Stimulated activated CD4-positive, alpha-beta T cell treated with anti-CD3 and anti-CD28 coated beads, Interleukin-12 subunit alpha, Interleukin-12 subunit beta, amount 100 ng/mL, for 48 hours (primary cell): ENCODE measurements at regions not wholly inside any gene's neighbourhood (a gene's known extent, or its start where the extent isn't known, plus 50 kb on each side); places are given as distances from the start of the nearest gene placed in this dataset.

Source experiments
- DNase-seq, 3 donors: peaks; one replicate each; pipeline ENCODE4 v3.0.0-alpha.2; 2020; ENCODE audit warnings: low read depth in 2 of 3, low spot score in 1 of 3

DNA sequence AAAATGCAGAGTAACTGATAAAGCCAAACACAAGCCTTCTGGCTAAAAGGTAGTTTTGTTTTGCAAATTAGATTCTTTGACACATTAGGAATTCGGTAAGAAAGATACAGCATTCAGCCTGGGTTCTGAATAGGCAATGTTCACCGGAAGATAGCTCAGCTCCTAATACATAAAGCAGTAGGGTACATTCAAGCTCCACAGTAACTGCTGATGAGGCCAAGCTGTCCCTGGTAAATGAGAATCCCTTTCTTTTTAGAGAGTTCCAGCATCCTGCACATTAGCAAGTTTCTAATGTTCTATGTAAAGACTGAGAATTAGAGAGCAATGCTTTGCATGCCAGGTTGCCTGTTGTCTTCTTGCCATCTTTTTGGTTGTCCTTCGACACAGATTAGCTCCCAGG is 316.3 kb upstream of the SLC14A2 start:
- DNase-seq = no peak

DNA sequence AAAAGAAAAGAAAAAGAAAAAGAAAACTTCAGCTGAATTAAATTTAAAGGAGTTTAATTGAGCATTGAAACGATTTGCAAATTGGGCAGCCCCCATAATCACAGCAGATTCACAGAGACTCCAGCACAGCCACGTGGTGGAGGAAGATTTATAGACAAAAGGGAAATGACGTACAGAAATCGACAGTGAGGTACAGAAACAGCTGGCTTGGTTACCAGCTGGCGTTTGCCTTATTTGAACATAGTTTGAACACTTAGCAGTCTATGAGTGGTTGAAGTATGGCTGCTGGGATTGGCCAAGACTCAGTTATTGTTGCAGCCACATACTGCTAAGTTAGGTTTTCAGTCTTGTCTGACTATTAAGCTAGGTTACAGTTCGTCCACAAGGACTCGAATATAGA is 312.2 kb upstream of the SLC14A2 start:
- no peak for DNase-seq

DNA sequence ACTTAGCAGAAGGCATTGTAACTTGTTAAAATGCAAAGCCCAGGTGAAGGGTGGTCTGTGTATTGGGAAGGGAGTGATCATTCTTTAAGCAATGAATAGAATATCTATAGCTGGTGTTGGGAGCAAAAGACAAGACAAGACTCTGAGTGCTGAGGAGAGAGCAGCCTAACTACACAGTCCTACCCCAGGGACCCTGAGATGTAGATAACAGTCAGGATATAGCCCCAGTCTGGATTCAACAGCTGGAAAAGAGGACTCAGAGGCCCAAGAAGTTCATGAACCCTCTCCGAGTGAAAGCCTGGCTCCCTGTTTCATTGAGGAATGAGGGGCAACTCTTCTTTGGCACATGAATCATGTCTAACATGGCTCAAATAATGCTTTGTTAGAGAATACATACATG is 310.7 kb upstream of the SLC14A2 start:
- no peak for DNase-seq

DNA sequence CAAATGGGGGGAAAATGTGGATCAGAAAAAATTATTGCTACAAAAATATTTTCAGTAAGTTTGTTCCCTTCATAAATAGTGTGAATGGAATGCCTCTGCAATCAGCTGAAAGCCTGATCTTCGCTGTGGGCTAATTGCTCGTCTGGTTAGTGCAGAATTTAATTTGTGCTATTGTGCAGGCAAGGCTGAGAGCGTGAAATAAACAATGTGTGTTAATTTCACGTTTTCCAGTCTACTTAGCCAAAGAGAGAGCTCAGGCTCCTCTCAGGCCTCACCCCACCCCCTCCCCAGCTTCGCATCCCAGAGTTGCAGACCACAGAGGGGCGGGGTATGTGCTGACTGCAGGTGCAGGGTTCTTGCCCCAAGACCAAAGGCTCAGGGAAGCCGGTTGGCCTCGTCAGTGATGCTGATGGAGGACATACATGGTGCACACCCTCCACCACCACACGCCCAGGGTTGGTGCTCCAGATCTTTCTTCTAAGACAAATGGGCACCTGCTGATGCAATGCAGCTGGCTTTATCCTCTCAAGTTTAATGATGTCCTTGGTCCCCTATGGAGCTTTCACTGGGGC is 302.6 kb upstream of the SLC14A2 start:
- DNase-seq = no peak

DNA sequence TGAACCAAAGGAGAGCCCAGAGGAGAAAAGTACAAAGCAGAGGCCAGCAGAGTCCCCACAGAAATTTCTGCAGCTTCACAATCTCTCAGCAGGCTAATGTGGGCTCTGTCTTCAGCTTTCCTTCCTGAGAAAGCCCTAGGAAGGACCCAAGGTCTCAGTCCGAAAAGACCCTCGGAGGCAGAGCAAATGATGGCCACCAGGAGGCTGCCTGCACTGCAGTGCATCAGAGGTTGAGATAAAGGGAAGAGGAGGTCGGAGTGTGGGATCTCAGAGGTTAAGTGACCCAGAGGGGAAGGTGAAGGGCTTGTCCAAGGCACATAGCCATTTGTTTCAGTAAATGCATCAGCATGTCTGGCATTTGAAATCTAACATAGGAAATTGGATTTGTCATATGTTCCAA is 299.1 kb upstream of the SLC14A2 start:
- no peak for DNase-seq

DNA sequence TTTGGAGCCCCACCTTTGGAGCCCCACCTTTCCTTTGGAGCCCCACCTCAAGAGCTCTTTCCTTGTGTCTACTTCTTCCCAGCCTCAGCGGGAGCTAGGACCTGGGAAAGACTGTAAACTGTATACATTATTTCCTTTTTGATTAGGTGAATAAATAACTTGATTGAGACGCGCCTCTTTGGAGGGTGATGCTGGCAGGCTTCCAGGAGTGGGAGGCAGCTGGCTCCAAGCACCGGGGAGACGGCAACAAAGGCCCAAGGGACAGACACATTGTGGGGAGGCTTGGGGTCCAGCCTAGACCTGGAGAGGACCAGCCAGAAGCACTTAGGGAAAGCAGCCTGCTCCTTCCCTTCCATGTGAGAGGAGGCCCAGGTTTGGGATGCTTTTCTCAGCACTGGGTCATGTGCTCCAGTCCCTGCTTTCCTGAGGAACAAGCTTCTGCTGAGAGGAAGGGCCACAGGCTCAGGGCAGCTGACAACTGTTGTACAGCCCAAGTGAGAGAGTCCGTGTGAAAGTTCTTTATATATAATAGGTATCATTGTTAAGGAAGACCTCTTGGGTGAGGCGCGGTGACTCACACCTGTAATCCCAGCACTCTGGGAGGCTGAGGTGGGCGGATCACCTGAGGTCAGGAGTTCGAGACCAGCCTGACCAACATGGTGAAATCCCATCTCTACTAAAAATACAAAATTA is 297.2 kb upstream of the SLC14A2 start:
- no peak for DNase-seq

DNA sequence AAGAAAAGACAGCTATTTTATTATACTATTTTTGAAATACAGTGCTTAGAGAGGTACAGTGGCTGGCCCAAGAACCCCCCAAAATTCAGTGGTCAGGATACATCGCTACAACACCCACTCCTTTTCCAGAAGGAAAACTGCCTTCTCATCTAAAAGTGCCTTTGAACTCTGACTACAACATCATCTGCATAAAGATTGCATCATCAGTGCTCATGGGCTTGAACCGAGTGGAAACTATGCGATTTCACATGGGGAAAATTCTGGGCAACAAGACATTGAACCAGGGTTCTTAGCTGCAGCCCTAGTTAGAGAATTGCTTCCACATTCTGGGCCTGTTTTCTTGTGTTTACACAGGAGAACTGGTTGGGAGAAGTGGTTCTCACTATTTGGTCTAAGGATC is 294.6 kb upstream of the SLC14A2 start:
- no peak for DNase-seq

DNA sequence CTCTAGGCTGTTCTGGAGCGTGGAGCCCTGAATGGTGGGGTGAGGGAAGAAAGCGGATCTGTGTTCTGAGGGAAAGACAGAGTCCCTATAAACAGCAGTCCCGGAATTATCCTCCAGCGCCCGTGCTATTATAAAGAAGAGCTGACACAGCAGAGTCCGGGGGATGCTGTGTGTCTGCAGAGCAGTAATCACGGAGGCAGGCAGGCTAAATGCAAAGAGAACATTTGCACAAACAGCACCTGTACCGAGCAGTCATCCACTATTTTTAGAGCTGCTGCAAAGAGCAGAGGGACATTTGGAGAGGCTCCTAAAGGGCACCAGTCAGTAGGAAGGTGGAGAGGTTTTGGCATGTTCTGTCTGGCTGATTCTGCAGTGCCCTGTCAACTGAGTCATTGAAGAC is 293.8 kb upstream of the SLC14A2 start:
- DNase-seq = no peak

DNA sequence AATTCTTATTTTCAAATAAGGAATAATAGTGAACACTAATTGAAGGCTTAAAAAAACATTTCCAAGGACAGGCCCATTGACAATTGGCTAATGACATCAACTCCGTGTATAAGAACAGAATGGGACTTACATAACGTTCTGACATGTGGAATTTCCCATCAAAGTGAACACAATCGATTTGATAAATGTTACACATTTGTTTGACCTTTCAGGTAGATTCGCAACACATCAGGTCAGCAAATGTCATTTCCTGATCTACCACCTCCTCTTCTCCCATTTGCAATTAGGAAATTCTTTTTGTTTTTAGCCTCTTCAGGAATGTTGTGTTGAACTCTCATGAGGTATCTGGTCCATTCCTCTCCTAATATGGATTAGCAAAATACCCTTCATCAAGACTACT is 292.9 kb upstream of the SLC14A2 start:
- no peak for DNase-seq

DNA sequence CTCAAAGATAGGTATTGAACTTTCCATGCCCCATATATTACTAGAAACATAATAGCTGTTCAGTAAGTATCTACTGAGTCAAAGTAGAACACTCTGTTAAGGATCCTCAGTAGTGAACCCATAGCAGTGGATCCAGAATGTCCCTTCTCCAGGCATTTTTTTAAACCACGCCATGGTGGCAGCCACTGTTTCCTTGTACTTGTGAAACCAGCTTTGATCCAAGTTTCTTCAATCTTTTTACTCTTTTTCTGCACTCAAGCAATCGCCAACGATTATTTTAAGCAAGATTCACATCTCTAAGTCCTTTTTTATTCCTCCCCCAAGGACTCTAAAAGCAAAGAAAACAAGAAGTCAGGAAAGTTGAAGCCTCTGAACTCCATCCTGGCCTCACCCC is 291.2 kb upstream of the SLC14A2 start:
- no peak for DNase-seq

DNA sequence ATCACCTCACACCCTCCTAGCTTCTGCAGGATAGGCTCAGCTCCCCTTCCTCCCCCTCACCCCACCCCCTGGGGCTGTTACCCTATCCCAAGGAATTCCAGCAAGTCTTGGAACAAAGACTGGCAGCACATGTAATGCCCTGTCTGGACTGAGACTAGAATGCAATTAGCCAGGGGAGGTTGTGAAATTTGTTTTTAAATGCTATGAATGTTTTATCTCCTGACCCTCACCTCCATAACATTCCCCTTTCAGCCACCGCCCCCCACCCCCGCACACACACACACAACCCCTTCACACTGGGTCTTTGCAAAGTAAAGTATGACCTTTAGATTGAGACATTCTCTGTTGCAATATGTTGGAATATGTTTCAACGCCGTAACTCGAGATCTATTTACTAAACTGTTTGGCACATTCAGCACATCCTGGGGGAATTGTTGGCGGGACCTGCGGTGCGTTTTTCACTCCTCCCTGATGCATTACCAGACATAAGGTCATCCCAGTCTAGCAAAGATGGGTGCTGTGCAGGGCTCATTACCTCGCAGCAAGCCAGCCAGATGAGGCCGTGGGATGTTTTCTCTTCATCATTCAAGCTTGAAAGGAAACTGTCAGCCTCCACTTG is 290.7 kb upstream of the SLC14A2 start:
- DNase-seq = no peak

DNA sequence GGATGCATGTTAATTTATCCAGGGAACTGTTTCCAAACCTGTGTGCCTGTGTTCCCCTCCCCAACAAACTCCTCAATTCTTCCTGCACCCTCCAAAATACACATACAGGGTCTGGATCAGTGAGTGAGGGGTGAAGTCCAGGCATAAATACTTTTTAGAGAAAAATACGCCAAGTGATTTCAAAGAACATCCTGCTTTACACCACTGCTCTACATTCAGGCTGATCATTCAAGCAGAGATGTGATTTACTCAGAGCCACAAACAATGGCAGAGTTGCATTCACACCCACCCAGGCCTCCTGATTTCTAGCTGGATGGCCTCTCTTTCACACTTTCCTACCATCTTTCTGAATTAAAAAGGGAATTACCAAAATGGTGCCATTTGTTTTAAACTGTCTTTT is 289.5 kb upstream of the SLC14A2 start:
- DNase-seq = no peak

DNA sequence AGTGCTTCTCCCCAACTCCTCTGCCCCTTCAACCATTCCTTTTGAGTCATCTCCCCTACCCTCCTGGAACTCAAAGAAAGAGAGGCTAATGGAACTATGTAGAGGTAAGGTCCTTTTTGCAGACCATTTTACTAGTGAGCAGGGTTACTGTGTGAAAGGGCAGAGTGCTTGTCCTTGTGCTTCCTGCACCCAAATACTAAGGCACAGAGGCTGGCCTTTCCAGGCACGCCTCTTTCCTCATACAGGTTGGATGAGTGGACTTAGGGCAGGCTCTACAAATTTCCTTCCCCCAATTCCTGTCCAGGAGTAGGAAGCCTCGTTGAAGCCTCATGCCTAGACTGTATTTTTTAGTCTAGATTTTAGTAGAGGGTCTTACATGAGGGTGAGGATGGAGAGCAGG is 288.8 kb upstream of the SLC14A2 start:
- DNase-seq = no peak

DNA sequence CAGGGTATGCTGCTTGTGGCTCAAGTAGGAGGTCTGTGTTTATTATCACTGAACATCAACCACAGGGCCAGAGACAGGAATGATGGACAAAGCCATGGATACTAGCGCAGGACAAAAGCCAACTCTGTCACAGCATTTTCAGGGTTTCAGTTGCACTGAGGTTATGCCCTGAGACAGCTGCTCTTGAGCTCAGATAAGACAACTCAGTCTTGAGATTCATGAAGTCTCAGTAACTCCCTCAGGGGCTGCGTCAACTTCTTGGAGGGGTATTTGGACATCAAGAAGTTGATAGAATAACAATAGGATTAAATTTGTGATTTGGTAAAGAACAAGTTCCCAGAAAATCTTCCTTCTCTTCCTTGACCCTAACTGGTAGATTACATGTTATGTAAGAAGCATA is 287.0 kb upstream of the SLC14A2 start:
- DNase-seq = no peak

DNA sequence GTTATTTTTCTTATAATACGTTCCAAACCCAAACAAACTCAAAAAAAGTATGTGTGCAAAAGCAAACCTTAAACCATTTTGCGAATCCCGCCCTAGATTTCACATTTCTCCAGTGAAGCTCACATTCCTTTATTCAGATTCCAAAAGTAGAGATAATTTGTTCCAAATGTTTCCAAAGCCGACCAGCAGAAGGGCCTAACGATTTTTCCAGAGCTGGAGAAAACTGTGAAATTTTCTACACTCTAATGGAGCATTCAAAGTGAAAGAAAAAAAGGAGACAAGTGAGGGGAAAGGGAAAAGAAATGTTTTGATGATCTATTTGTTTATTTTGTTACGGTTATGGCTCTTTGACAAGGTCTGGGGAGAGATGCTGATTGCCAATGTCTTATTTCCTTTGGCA is 286.5 kb upstream of the SLC14A2 start:
- DNase-seq = no peak

DNA sequence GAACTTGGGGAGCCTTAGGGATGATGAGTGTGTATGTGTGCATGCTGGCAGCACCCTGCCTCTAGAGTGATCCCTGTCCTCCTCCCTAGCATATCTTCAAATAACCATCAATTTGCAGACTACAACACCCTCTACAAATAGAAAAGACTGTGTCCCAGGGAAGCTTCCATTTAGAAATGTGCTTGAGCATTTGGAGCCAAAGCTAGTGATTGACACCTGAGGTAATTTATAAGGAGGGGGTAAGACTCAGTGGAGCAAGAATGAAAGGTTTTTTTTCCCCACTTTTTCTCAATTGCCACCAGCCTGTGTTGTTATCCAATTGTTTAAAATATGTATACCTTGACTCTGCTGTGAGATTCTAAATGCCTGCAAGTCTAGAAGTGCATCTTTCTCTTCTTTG is 286.0 kb upstream of the SLC14A2 start:
- no peak for DNase-seq

DNA sequence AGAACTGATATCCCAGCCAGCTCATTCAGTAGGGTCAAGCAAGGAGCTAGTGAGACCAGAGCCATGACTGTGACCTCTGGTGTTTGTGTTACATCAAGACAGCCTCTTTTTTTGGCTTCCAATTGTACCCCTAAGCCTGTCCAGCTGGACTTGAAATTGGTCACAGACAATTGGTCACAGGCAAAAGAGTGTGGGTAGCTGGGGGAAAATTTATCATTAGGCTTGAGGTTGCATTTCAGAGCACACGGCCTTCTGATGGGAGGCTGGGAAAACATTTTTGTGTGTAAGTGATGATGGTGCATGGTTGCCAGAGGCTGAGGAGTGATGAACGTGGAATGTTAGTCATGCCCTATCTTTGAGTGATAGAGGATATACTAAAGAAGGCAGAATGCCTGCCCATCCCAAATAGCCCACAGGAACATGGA is 285.1 kb upstream of the SLC14A2 start:
- no peak for DNase-seq

DNA sequence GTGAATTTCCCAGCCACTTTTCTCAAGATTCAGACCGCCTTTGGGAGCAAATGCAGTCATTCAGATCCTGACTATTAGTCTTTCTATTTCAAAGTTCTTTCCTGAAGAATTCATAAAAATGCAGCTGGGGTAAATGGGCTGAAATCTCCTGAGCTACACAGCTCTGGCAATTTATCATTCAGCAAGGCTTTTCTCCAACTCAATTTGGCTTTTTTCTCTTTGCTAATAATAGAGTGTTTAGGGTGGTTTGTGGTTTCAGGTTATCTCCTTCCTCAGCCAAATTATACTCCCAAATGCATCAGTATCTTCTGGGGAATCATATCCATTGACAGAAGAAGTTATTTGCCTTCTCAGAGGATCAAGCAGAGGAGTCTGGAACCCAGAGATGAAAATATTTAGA is 282.4 kb upstream of the SLC14A2 start:
- DNase-seq = no peak

DNA sequence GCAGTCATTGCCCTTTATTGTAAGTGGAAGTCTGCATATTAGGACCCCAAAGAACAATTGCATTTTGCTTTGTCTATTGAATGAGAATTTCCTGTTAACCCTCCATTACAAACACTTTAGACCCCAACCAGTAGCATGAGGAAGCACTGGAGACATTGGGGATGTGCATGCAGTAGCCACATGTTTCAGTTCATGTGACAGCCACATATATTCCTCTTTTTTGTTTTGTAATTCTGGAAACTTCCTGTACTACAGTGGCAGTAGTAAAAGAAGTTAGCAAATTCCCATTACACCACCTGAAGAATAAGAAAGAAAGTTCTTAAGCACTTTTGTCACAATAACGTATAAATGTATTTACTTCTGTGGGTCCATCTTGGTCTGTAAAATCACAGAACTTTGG is 281.1 kb upstream of the SLC14A2 start:
- DNase-seq = no peak

DNA sequence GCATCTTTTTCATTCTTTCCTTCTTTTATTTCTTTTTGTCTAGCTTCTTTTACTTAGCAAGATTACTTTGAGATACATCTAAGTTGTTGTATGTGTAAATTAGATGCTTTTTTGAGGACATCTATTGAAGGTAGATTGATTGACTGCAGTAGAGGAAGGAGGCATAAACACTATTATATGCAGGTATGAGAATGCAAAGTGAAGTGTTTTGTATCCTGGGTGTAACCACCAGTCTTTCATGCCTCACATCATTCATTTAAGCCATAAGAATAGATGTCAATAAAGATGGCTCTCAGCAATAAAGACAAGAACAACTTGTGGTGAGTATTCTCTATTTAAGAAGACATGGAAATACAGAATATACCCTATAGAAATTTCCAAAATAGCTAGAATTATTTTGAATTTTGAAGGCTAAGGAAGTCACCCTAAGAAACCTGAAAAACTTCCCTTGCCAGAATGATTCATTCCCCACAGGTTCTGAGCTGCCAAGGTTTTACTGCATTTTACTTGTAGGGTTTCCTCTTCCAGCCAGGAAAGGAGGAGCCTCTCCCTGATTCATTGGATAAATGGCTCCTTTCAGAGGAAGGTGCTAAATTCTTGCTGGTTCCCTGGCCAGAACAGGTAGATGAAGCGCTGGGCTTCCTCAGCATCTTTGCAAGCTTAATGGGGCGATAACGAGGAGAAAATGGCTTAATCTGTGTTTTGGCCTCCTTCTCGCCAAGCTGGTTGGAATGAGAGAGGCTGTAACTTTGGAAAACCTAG is 279.8 kb upstream of the SLC14A2 start:
- no peak for DNase-seq

DNA sequence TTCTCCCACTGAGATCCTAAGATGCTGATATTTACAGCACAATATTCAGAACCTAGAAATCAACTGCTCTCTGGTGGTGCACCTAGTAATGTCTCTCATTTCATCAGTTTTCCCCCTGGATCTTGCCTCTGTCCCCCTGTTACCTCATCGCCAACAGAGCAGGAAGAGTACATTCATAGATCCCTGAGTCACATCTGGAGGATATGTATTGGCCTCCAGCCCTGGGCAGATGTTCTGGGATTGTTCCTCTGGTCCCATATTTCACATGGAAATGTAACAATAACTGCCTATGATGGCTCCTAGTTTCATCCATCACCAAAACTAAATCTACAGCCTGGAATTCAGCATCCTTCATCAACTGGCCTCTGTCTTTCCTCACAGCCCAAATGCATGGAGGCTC is 278.8 kb upstream of the SLC14A2 start:
- DNase-seq = no peak

DNA sequence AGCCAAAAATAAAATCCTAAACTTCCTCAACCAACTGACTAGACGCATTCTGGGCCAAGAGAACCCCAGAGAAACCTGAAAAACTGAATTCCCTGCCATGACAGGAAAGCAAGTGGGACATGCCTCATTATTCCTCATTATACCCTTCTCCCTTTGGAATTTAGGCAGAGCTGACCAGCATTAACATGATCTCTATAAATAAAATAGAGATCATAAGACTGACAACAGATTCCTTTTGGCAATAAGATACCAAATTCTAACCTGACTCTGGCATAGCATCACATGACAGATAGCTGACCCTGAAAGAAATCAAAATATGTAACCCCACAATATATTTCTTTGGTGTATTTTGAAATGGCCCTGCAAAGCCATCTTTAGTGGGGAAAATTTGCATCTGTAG is 277.8 kb upstream of the SLC14A2 start:
- no peak for DNase-seq
